Immature natural killer cell (primary cell): ENCODE measurements at regions not wholly inside any gene's neighbourhood (a gene's known extent, or its start where the extent isn't known, plus 50 kb on each side); places are given as distances from the start of the nearest gene placed in this dataset.

Experiments used
- DNase-seq, 3 donors: peaks; one replicate each; pipeline ENCODE4 v3.0.0; 2022; ENCODE audit warnings: mixed read lengths in 1 of 3
- H3K27ac Mint-ChIP-seq, 6 donors: one replicate each; pipeline ENCODE4 v1.8.0; 2020; ENCODE audit warnings: mixed read lengths in 6 of 6, mild to moderate bottlenecking in 5 of 6, inconsistent platforms in 4 of 6, moderate library complexity in 3 of 6
- H3K27me3 Mint-ChIP-seq, 3 donors: one replicate each; pipeline ENCODE4 v1.8.0; 2020 to 2021; ENCODE audit warnings: low read depth in 3 of 3, mild to moderate bottlenecking in 3 of 3, mixed read lengths in 3 of 3, moderate library complexity in 3 of 3, inconsistent platforms in 1 of 3
- H3K36me3 Mint-ChIP-seq, 3 donors: one replicate each; pipeline ENCODE4 v1.8.0; 2020; ENCODE audit warnings: mixed read lengths in 3 of 3, inconsistent platforms in 2 of 3, mild to moderate bottlenecking in 2 of 3
- H3K4me1 Mint-ChIP-seq, 2 donors: one replicate each; pipeline ENCODE4 v1.8.0; 2020; ENCODE audit warnings: inconsistent platforms in 2 of 2, mild to moderate bottlenecking in 2 of 2, mixed read lengths in 2 of 2, moderate library complexity in 1 of 2
- H3K4me3 Mint-ChIP-seq, 5 donors: one replicate each; pipeline ENCODE4 v1.8.0; 2020; ENCODE audit warnings: mild to moderate bottlenecking in 5 of 5, mixed read lengths in 5 of 5, inconsistent platforms in 3 of 5, moderate library complexity in 3 of 5
- H3K9me3 Mint-ChIP-seq, 6 donors: one replicate each; pipeline ENCODE4 v1.8.0; 2020; ENCODE audit warnings: mild to moderate bottlenecking in 6 of 6, mixed read lengths in 6 of 6, inconsistent platforms in 4 of 6, moderate library complexity in 3 of 6

DNA sequence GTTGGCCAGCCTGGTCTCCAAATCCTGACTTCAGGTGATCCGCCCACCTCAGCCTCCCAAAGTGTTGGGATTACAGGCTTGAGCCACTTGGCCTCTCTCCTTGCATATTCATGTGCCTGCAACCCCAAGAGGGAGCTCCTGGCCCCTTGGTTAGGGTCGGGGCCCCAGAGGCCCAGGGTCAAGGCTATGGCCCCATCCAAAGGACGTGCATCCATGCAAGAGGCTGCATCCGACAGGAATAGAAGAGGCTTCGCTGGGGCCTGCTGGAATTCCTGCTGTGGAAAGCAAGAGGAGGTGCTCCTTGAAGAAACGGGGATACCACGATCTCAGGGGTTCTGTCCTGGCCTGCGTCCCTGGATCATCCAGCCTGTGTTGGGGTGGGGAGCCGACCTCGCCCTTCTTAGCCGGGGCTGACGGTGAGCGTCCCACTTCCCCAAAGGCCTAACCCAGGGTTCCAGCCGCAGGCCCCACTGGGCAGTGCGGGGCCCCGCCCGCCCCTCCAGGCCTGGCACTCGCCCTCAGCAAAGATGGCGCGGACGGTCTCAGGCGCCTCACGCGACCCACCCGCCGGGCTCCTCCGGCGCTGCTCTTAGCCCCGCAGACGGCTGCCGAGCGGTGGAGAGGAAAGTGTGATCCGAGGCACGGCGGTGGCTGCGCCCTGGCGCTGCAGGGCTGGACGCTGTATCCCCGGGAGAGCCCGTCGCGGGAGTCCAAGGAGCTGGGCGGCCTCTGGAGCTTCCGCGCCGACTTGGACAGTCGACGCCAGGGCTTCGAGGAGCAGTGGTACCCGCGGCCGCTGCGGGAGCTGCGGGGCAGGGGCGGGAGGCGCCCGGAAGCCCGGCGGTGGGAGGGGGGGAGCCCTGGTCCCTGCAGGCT, 54.7 kb downstream of the ZNF727 start:
- H3K4me3 Mint-ChIP-seq, result no peak overlapping the region
- no peaks in the 10 kb centered on the region for H3K4me1 Mint-ChIP-seq
- H3K27me3 Mint-ChIP-seq, result peaks cover 0 to 2% (median 0%) of the 10 kb centered on the region in 3 donors

DNA sequence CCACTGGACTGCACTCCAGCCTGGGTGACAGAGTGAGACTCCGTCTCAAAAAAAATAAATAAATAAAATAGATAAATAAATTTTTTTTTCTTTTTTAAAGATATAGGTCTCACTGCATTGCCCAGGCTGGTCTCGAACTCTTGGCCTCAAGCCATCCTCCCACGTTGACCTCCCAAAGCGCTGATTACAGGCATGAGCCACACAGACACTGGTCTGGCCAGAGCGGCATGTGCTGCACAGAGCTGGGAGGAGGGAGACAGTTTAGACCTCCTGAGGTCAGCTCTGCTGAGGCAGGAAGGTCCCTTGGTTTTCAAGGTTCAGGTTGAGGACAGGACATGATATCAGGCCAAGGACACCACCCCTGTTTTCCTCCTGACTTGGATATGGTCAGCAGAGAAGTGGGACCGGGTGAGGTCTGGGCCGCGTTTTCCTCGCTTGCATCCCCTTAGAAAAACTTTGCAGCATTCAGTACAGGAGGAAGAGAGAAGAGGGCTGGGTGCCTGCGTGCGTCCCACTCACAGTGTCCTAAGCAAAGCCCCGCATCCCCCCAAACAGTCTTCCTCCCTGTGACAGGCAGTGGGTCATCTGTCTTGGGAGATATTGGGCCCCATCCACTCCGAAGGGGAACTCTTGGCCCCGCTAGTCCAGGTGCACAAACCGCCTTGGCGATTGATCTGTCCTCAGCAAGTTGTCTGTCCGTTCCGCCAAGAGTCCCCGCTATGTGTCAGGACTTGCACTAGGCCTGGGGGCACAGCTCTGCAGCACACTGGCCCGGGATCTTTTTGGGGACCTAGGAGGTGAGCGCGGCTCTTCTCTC, 56.1 kb downstream of the ZNF727 start:
- no peak overlapping the region for H3K4me3 Mint-ChIP-seq
- H3K9me3 Mint-ChIP-seq, result peaks cover 13 to 33% (median 21%) of the 10 kb centered on the region in 6 donors
- no peak for DNase-seq
- no peaks in the 10 kb centered on the region for H3K27me3 Mint-ChIP-seq
- no peak overlapping the region for H3K27ac Mint-ChIP-seq
- no peaks in the 10 kb centered on the region for H3K36me3 Mint-ChIP-seq
- no peaks in the 10 kb centered on the region for H3K4me1 Mint-ChIP-seq

More for the DNA sequence above, 54.7 kb downstream of the ZNF727 start:
- no peaks in the 10 kb centered on the region for H3K36me3 Mint-ChIP-seq
- H3K9me3 Mint-ChIP-seq, result peaks cover 15 to 39% (median 30%) of the 10 kb centered on the region in 6 donors
- no peak for DNase-seq
- H3K27ac Mint-ChIP-seq, result no peak overlapping the region

DNA sequence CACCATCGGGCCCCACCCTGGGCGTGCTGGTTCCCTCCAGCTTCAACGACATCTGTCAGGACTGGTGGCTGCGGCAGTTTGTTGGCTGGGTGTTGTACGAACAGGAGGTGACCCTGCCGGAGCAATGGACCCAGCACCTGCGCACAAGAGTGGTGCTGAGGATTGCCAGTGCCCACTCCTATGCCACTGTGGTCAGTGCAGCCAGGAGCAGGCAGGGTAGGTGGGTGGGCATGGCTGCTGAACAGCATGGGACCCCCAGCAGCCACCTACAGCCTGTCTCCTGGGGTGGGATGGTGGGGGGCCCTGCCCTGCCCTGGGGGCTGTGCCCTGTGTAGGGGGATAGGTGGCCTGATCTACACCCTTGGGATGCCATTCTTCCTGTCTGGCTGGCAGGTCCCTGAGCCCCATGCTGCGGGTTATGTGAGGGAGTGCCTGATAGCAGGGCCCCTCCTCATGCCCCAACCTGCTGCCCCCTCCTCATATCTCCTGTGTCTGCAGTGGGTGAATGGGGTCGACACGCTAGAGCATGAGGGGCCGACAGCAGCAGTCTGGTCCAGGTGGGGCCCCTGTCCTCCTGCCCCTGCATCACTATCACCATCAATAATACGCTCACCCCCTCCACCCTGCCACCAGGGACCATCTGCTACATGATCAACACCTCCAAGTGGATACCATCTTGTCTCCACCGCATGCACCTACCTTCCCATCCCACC, 56.9 kb downstream of the ZNF727 start:
- H3K9me3 Mint-ChIP-seq, result peaks cover 11 to 31% (median 18%) of the 10 kb centered on the region in 6 donors
- H3K4me1 Mint-ChIP-seq, result no peaks in the 10 kb centered on the region
- H3K27ac Mint-ChIP-seq, result no peak overlapping the region
- no peak overlapping the region for H3K4me3 Mint-ChIP-seq
- no peaks in the 10 kb centered on the region for H3K36me3 Mint-ChIP-seq
- H3K27me3 Mint-ChIP-seq, result no peaks in the 10 kb centered on the region
- DNase-seq, result no peak

DNA sequence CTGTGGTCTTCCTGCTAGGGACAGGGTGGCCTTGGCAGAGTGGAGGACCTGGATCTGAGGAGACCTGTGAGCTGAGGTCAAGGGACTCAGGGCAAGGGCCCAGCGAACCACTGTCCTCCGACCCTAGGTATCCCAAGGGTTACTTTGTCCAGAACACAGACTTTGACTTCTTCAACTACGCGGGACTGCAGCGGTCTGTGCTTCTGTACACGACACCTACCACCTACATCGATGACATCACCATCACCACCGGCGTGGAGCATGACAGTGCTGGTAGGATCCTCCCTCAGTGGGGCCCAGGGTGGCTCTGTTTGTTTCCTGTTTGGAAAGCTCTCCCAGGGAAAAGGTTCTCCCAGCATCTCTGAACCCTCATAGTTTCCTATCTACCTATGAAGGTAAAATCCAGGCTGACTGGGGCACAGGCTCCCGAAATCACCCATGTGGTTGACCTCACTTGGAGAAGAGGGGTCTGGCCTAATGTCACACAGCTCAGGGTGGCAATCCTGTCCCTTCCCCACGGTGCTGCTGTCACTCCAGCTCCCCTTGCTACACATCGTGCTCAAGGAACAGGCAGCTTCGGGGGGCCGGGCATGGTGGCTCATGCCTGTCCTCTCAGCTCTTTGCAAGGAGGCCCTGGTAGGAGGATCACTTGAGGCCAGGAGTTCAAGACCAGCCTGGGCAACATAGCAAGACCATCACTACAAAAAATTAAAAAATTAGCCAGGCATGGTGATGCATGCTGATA, 57.6 kb downstream of the ZNF727 start:
- H3K4me1 Mint-ChIP-seq, result no peaks in the 10 kb centered on the region
- no peak overlapping the region for H3K27ac Mint-ChIP-seq
- H3K36me3 Mint-ChIP-seq, result no peaks in the 10 kb centered on the region
- DNase-seq, result no peak
- no peaks in the 10 kb centered on the region for H3K27me3 Mint-ChIP-seq
- H3K9me3 Mint-ChIP-seq, result peaks cover 10 to 28% (median 13%) of the 10 kb centered on the region in 6 donors
- no peak overlapping the region for H3K4me3 Mint-ChIP-seq

DNA sequence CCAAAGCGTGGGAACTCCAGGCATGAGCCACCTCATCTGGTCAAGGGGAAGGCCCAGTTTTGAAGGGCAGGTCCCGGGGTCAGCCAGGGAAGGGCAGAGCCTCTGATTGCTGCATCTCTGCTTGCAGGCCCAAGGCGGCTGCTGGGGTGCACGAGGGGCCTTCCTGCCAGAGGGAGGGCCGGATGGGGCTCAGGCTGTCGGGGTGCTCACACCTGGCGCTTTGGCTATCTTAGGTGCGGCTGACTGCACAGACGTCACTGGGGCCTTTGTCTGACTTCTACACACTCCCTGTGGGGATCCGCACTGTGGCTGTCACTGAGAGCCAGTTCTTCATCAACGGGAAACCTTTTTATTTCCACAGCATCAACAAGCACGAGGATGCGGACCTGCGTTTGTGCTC, 68.7 kb downstream of the ZNF727 start:
- Mint-ChIP-seq H3K27me3 (peaks cover 0 to 2% (median 0%) of the 10 kb centered on the region in 3 donors), H3K36me3 (peaks cover 0 to 4% (median 0%) of the 10 kb centered on the region in 3 donors), H3K4me3 (no peak overlapping the region), H3K4me1 (no peaks in the 10 kb centered on the region), H3K9me3 (peaks cover 14 to 34% (median 24%) of the 10 kb centered on the region in 6 donors), H3K27ac (no peak overlapping the region)
- no peak for DNase-seq

DNA sequence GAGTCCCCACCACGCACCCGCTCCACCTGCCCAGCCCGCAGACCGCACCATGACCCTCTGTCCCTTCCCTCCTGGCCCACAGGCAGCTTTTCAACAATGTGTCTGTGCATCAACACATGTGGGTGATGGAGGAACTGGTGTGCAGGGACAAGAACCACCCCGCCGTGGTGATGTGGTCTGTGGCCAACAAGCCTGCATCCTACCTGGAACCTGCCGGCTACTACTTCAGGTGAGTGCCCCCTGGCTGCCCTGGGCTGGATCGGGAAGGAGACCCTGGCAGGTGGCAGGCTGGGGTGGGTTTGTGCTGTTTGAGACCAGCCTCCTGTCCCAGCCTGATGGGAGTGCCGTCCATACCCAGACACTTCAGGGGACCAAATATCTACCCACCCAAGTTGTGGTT, 69.6 kb downstream of the ZNF727 start:
- H3K27me3 Mint-ChIP-seq, result peaks cover 0 to 2% (median 0%) of the 10 kb centered on the region in 3 donors
- DNase-seq, result no peak
- H3K4me1 Mint-ChIP-seq, result no peaks in the 10 kb centered on the region
- H3K4me3 Mint-ChIP-seq, result no peak overlapping the region
- H3K9me3 Mint-ChIP-seq, result peaks cover 17 to 37% (median 26%) of the 10 kb centered on the region in 6 donors
- H3K36me3 Mint-ChIP-seq, result peaks cover 0 to 4% (median 0%) of the 10 kb centered on the region in 3 donors
- H3K27ac Mint-ChIP-seq, result no peak overlapping the region

DNA sequence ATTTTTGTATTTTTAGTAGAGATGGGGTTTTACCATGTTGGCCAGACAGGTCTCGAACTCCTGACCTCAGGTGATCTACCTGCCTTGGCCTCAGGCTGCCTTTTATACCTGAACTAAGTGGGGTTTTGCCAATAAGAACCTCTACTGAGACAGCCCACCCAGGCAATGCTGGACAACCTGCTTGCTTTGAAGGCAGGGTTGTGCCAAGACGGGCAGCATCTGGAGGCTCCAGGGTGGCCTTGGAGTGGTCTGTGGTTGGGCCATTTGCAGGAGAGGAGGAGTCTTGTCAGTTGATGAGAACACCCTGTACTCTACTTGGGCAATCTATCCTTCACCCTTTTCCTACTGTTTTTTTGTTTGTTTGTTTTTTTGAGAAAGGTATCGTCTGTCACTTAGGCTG, 75.3 kb upstream of the ZNF735 start:
- Mint-ChIP-seq H3K36me3 (peaks cover 0 to 9% (median 4%) of the 10 kb centered on the region in 3 donors), H3K27me3 (peaks cover 0 to 4% (median 0%) of the 10 kb centered on the region in 3 donors), H3K27ac (no peak overlapping the region), H3K9me3 (peaks cover 24 to 86% (median 57%) of the 10 kb centered on the region in 6 donors), H3K4me1 (no peaks in the 10 kb centered on the region), H3K4me3 (no peak overlapping the region)
- no peak for DNase-seq
